ENCODE measurements at regions not wholly inside any gene's neighbourhood (a gene's known extent, or its start where the extent isn't known, plus 50 kb on each side); places are given as distances from the start of the nearest gene placed in this dataset.

DNA sequence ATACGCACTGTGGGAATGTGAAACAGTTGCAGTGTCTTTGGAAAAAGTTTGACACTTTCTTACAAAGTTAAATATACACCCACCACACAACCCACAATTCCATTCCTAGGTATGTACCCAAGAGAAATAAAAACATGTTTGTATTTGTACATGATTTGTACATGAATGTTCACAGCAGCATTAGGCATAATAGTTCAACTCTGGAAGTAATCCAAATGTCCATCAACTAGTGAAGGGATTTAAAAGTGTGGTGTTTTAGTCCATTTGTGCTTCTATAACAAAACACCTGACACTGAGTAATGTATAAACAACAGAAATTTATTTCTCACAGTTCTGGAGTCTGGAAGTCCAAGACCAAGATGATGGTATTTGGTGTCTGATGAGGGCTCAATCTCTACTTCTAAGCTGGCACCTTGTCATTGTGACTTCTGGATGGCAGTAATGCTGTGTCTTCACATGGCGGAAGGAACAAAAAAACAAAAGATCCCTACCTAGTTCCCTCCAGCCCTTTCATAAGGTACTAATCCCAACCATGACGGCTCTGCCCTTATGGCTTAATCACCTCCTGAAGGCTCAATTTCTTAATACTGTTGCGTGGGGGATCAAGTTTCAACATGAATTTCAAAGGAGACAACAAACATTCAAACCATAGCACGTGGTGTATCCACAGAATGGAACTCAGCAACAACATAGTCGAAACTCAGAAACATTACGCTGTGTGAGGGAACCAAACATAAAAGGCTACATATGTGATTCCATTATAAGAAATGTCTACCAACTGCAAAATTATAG is 120.5 kb downstream of the AQP9 start:
- intact Hi-C loops (cut with DNase I) = no loop called here
- no peaks in the 10 kb centered on the region for H3K4me1 ChIP-seq
- peaks cover 0 to 8% of the 10 kb centered on the region in 2 donors for H3K9me3 ChIP-seq
- DNase-seq (ENCODE audit: low spot score in 2 of 2) = no peak
- no peak overlapping the region for H3K4me3 ChIP-seq
- TF ChIP-seq, protein P1, sequence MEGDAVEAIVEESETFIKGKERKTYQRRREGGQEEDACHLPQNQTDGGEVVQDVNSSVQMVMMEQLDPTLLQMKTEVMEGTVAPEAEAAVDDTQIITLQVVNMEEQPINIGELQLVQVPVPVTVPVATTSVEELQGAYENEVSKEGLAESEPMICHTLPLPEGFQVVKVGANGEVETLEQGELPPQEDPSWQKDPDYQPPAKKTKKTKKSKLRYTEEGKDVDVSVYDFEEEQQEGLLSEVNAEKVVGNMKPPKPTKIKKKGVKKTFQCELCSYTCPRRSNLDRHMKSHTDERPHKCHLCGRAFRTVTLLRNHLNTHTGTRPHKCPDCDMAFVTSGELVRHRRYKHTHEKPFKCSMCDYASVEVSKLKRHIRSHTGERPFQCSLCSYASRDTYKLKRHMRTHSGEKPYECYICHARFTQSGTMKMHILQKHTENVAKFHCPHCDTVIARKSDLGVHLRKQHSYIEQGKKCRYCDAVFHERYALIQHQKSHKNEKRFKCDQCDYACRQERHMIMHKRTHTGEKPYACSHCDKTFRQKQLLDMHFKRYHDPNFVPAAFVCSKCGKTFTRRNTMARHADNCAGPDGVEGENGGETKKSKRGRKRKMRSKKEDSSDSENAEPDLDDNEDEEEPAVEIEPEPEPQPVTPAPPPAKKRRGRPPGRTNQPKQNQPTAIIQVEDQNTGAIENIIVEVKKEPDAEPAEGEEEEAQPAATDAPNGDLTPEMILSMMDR (IDR thresholded peaks at IDR 0.05) = no peak
- no peak overlapping the region for H3K27ac ChIP-seq
- H3K27me3 ChIP-seq = no peaks in the 10 kb centered on the region
- no peaks in the 10 kb centered on the region for H3K36me3 ChIP-seq

DNA sequence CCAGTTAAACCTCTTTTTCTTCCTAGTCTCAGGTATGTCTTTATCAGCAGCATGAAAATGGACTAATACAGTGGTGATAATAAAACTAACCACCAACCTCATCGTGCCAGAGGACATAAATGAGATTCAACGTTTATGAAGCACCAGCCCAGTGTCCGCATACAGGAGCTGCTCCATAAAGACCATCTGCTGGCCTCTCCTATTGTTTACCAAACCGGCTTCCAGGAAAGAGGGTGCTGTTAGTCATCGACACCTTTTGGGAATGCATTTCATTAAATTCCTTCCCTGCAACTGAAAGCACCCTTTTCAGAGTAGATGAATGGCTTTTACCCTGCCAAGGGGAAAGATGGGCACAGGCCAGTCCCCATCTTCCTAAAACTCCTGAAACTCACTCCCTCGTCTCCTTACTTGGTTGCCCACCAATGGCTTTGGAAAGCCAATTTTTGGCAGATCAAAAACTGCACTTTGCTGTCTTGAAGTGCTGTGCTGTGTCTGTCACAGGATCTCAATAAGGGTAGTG is 122.1 kb downstream of the AQP9 start:
- Histone ChIP-seq H3K4me1 (no peaks in the 10 kb centered on the region), H3K27me3 (no peaks in the 10 kb centered on the region), H3K27ac (no peak overlapping the region), H3K4me3 (no peak overlapping the region), H3K9me3 (peaks cover 0 to 2% of the 10 kb centered on the region in 2 donors), H3K36me3 (no peaks in the 10 kb centered on the region)
- TF ChIP-seq, protein P1 (IDR thresholded peaks at IDR 0.05) = no peak
- DNase-seq (ENCODE audit: low spot score in 2 of 2) = no peak
- intact Hi-C loops (cut with DNase I) = no loop called here

DNA sequence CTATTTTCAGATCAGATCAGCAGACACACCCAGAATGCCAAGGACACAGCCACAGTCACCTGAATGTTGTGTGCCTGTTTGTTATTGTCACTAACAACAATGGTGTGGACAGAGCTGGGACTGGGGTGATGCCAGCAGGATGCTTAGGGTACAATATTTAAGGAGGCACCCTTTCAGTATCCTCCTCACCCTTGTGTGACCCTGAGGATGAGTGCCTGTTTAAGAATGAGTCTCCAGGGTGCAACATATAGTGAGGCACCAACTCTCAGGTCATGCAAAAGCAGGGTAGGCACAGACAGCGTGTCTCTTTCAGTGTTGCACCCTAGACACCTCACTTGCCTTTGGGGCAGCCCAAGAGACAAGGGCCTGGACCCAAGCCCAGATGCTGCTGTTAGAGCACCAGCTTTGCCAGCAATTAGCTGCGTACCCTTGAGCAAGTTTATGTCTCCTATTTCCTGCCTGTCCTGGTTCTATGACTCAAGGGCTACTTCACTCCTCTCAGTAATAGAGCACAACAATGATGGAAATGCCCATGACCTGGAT is 122.6 kb downstream of the AQP9 start:
- Histone ChIP-seq H3K4me3 (no peak overlapping the region), H3K9me3 (no peaks in the 10 kb centered on the region), H3K27ac (no peak overlapping the region), H3K36me3 (no peaks in the 10 kb centered on the region), H3K27me3 (no peaks in the 10 kb centered on the region), H3K4me1 (no peaks in the 10 kb centered on the region)
- DNase-seq (ENCODE audit: low spot score in 2 of 2) = no peak
- intact Hi-C loops (cut with DNase I) = no loop called here
- TF ChIP-seq, protein P1 (IDR thresholded peaks at IDR 0.05) = no peak

DNA sequence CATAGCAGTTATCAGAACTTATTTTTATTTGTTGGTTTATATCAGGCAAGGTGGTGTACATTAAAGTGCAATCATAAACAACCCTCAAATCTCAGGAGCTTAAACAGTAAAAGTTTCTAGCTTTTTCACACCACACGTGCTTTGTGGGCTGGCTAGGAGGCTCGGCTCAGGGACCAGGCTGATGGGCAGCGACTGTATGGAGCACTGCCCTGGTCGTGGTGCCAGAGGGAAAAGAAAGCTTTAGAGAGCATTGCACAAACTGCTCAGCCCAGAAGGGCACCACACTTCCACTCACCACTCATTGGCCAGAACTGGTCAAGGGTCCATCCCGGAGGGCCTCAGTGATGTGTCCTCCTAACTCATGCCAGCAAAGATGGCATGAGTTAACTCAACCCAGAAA is 123.2 kb downstream of the AQP9 start:
- H3K36me3 ChIP-seq = no peaks in the 10 kb centered on the region
- H3K27me3 ChIP-seq = no peaks in the 10 kb centered on the region
- H3K4me3 ChIP-seq = no peak overlapping the region
- no peak overlapping the region for H3K27ac ChIP-seq
- no peak for DNase-seq (ENCODE audit: low spot score in 2 of 2)
- intact Hi-C loops (cut with DNase I) = no loop called here
- no peaks in the 10 kb centered on the region for H3K4me1 ChIP-seq
- TF ChIP-seq, protein P1 (IDR thresholded peaks at IDR 0.05) = no peak
- H3K9me3 ChIP-seq = no peaks in the 10 kb centered on the region

DNA sequence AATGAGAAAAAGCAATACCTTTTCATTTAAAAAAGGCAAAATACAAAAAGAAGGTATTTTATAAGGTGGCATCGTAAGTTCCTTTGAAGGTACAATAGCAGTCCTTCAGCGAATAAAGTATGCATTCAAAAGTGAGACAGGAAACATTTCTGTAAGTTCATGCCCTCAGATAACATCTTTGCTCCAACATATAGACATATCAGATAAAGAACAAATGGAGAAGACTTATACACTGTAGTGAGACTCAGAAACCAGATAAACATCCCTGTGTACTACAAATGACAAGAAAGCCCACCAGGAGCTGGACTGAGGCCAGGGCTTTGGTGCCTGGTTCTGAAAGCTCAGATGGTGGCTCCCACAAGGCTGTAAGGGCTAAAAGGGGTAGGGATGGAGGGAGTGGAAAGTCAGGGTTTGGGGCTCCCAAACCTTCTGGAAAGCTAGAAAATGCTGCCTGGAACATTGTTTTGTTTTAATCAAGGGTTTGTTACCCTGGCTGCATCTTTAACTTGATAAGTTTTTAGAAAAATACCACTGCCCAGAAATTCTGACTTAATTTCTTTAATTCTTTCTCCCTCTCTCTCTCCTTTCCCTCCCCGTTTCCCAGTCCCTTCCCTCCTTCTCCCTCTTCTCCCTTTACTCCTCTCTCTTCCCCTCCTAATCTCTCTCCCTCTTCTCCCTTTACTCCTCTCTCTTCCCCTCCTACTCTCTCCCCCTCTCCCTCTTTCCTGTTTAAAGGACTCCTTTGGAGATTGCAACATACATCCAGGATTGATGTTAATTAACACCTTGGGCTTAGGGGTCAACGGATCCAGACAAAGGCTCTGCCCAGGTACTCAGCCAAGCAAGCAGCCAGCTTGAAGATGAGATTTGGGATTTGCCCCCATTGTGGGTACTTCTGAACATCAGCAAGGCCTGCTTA is 126.1 kb downstream of the AQP9 start:
- H3K4me1 ChIP-seq = no peaks in the 10 kb centered on the region
- TF ChIP-seq, protein P1 (IDR thresholded peaks at IDR 0.05) = no peak
- H3K27me3 ChIP-seq = no peaks in the 10 kb centered on the region
- H3K9me3 ChIP-seq = no peaks in the 10 kb centered on the region
- H3K27ac ChIP-seq = no peak overlapping the region
- DNase-seq (ENCODE audit: low spot score in 2 of 2) = no peak
- H3K36me3 ChIP-seq = no peaks in the 10 kb centered on the region
- H3K4me3 ChIP-seq = no peak overlapping the region
- intact Hi-C loops (cut with DNase I) = no loop called here
